NOMO-1 treated with dmso at 0.1 percent for 144 hours (cell line): ENCODE measurements at regions not wholly inside any gene's neighbourhood (a gene's known extent, or its start where the extent isn't known, plus 50 kb on each side); places are given as distances from the start of the nearest gene placed in this dataset.
A peak's percentile ranks its signal among the peaks of the same experiment; 100 is the strongest.

Experiments used
- DNase-seq: peaks from one replicate; lab custom pipeline; 2025; ENCODE audit not compliant: unreplicated experiment; lab: John Stamatoyannopoulos, UW

- DNase-seq: no peak
Measured at GRCh38 chr1:81234237-81234636, 566.5 kb upstream of the ADGRL2 start.

- no peak for DNase-seq
Measured at GRCh38 chr1:81233591-81233990, 567.1 kb upstream of the ADGRL2 start.

- no peak for DNase-seq
Measured at GRCh38 chr1:81232420-81232819, 568.3 kb upstream of the ADGRL2 start.

- DNase-seq: no peak
Measured at GRCh38 chr1:81231729-81232038, 569.0 kb upstream of the ADGRL2 start.

- no peak for DNase-seq
Measured at GRCh38 chr1:81230983-81231728, 569.6 kb upstream of the ADGRL2 start.

- DNase-seq: no peak
Measured at GRCh38 chr1:81228926-81229325, 571.8 kb upstream of the ADGRL2 start.

GRCh38 chr1:81226603-81226928, 574.2 kb upstream of the ADGRL2 start:
- no peak for DNase-seq

- no peak for DNase-seq
Measured at GRCh38 chr1:81225789-81226602, 574.7 kb upstream of the ADGRL2 start.

GRCh38 chr1:81224222-81224621, 576.5 kb upstream of the ADGRL2 start:
- DNase-seq: no peak

- DNase-seq: no peak
Measured at GRCh38 chr1:81221564-81221963, 579.2 kb upstream of the ADGRL2 start.

GRCh38 chr1:81220614-81221071, 580.1 kb upstream of the ADGRL2 start:
- DNase-seq: no peak

GRCh38 chr1:81217058-81217457, 583.7 kb upstream of the ADGRL2 start:
- DNase-seq: no peak

GRCh38 chr1:81213279-81213678, 587.5 kb upstream of the ADGRL2 start:
- DNase-seq: no peak

GRCh38 chr1:81209461-81209860, 591.3 kb upstream of the ADGRL2 start:
- DNase-seq: no peak

- peak; percentile 85 for DNase-seq
Measured at GRCh38 chr1:81208441-81208840, 592.3 kb upstream of the ADGRL2 start.

- DNase-seq: no peak
Measured at GRCh38 chr1:81205956-81206355, 594.8 kb upstream of the ADGRL2 start.

- no peak for DNase-seq
Measured at GRCh38 chr1:81201779-81202178, 599.0 kb upstream of the ADGRL2 start.

GRCh38 chr1:81197591-81197990, 603.1 kb upstream of the ADGRL2 start:
- no peak for DNase-seq

- no peak for DNase-seq
Measured at GRCh38 chr1:81192647-81193642, 607.8 kb upstream of the ADGRL2 start.

- DNase-seq: no peak
Measured at GRCh38 chr1:81190003-81190402, 610.7 kb upstream of the ADGRL2 start.

- DNase-seq: no peak
Measured at GRCh38 chr1:81187635-81188034, 613.1 kb upstream of the ADGRL2 start.
